Right cardiac atrium (tissue), 5 donors: ENCODE measurements at regions not wholly inside any gene's neighbourhood (a gene's known extent, or its start where the extent isn't known, plus 50 kb on each side); places are given as distances from the start of the nearest gene placed in this dataset.

ENCODE experiments used
- ATAC-seq, 2 donors: fragments of 200-7000 bp; cut with Tn5 transposase; one replicate each; pipeline versions ENCODE4 v1.8.0 to v1.9.1; 2020; ENCODE audit warnings: moderate library complexity in 2 of 2, mild to moderate bottlenecking in 1 of 2
- DNase-seq, 3 donors: peaks; one replicate each; pipeline ENCODE4 v3.0.0-alpha.2; 2020
- H3K27ac ChIP-seq: one replicate; pipeline ENCODE4 v1.5.1; 2013; ENCODE audit warnings: mild to moderate bottlenecking, low read length, control low read depth, moderate library complexity
- H3K27me3 ChIP-seq: one replicate; pipeline ENCODE4 v1.6.1; 2013; ENCODE audit not compliant: control insufficient read depth, insufficient read depth
- H3K4me1 ChIP-seq: one replicate; pipeline ENCODE4 v1.6.1; 2013; ENCODE audit warnings: low read length; ENCODE audit not compliant: control insufficient read depth, insufficient read depth
- H3K4me3 ChIP-seq: one replicate; pipeline ENCODE4 v1.5.1; 2013; ENCODE audit warnings: low read length, control low read depth
- H3K9me3 ChIP-seq: one replicate; pipeline ENCODE4 v1.6.1; 2013; ENCODE audit warnings: low read length; ENCODE audit not compliant: control insufficient read depth
- WGBS: extraction: QIAGEN DNeasy Blood & Tissue Kit; methylation state at CpG from one replicate; pipeline ENCODE4 v1.1.7; 2013; 5-methylcytosine and 5-hydroxymethylcytosine counted together
- intact Hi-C, 4 donors: fragments of 100-400 bp; cut with DNase I; formaldehyde crosslinking; loops; one replicate each; pipeline versions ENCODE4 v1.11.0 to v1.14.0; 2022 to 2023
- donor health status: healthy with polysubstance abuse.
- donor health status: DM: no; HTN: yes; CAD: no.
- donor health status: DM: no; HTN: no; CAD: no.
- donor health status: DM: no; HTN: yes; CAD: no; lungs with severe emphysema.
- donor health status: DM: yes; HTN: yes; CAD: no.

- 77% methylated on average over 1 of the region's 1 CpG for WGBS
- H3K27ac ChIP-seq: no peak overlapping the region
Measured at GRCh38 chr3:115227461-115227860, 80.4 kb upstream of the ZBTB20 start.

GRCh38 chr3:115228266-115228665 is 81.2 kb upstream of the ZBTB20 start:
- intact Hi-C loops: no loop called here
- Histone ChIP-seq H3K9me3 (no peaks in the 10 kb centered on the region), H3K27me3 (no peaks in the 10 kb centered on the region), H3K4me1 (peaks cover 1% of the 10 kb centered on the region), H3K4me3 (no peak overlapping the region), H3K27ac (no peak overlapping the region)
- peak in 1 of 3 donors; percentile 21 for DNase-seq
- 82% methylated on average over 6 of the region's 6 CpGs for WGBS
- ATAC-seq: no peak

More at GRCh38 chr3:115227461-115227860, 80.4 kb upstream of the ZBTB20 start:
- Histone ChIP-seq H3K27me3 (no peaks in the 10 kb centered on the region), H3K9me3 (no peaks in the 10 kb centered on the region), H3K4me3 (no peak overlapping the region), H3K4me1 (no peaks in the 10 kb centered on the region)
- DNase-seq: no peak
- intact Hi-C loops: no loop called here
- no peak for ATAC-seq

- peaks cover 1% of the 10 kb centered on the region for H3K4me1 ChIP-seq
- DNase-seq: no peak
- H3K27me3 ChIP-seq: no peaks in the 10 kb centered on the region
- WGBS: 96% methylated on average over 4 of the region's 4 CpGs
- no peak overlapping the region for H3K27ac ChIP-seq
- H3K9me3 ChIP-seq: no peaks in the 10 kb centered on the region
- H3K4me3 ChIP-seq: no peak overlapping the region
- no peak for ATAC-seq
- intact Hi-C loops: no loop called here
Measured at GRCh38 chr3:115232167-115232566, 85.1 kb upstream of the ZBTB20 start.

- H3K27me3 ChIP-seq: no peaks in the 10 kb centered on the region
- intact Hi-C loops: no loop called here
- DNase-seq (no peak), ATAC-seq (no peak)
- H3K4me3 ChIP-seq: no peak overlapping the region
- WGBS: 85% methylated on average over 2 of the region's 2 CpGs
- H3K9me3 ChIP-seq: no peaks in the 10 kb centered on the region
- H3K4me1 ChIP-seq: peaks cover 1% of the 10 kb centered on the region
- H3K27ac ChIP-seq: no peak overlapping the region
Measured at GRCh38 chr3:115233021-115233420, 85.9 kb upstream of the ZBTB20 start.

GRCh38 chr3:115236496-115236895 is 89.4 kb upstream of the ZBTB20 start:
- Histone ChIP-seq H3K4me3 (no peak overlapping the region), H3K9me3 (no peaks in the 10 kb centered on the region), H3K27me3 (no peaks in the 10 kb centered on the region), H3K27ac (no peak overlapping the region), H3K4me1 (peaks cover 1% of the 10 kb centered on the region)
- no peak for DNase-seq
- intact Hi-C loops: no loop called here
- WGBS: 92% methylated on average over 2 of the region's 2 CpGs
- no peak for ATAC-seq

- no peaks in the 10 kb centered on the region for H3K9me3 ChIP-seq
- H3K4me1 ChIP-seq: no peaks in the 10 kb centered on the region
- H3K4me3 ChIP-seq: no peak overlapping the region
- intact Hi-C loops: no loop called here
- ATAC-seq: peak; percentile 85 to 99
- DNase-seq: peak; percentile 42 to 76 (median 48)
- no peak overlapping the region for H3K27ac ChIP-seq
- 15% methylated on average over 6 of the region's 6 CpGs for WGBS
- H3K27me3 ChIP-seq: no peaks in the 10 kb centered on the region
Measured at GRCh38 chr3:115239717-115240116, 92.6 kb upstream of the ZBTB20 start.

GRCh38 chr3:115244350-115244749 is 97.3 kb upstream of the ZBTB20 start:
- 94% methylated on average over 3 of the region's 3 CpGs for WGBS
- Histone ChIP-seq H3K4me1 (peaks cover 1% of the 10 kb centered on the region), H3K27me3 (no peaks in the 10 kb centered on the region), H3K27ac (no peak overlapping the region), H3K4me3 (no peak overlapping the region), H3K9me3 (no peaks in the 10 kb centered on the region)
- intact Hi-C loops: no loop called here
- ATAC-seq (no peak), DNase-seq (no peak)

- Histone ChIP-seq H3K27me3 (no peaks in the 10 kb centered on the region), H3K27ac (no peak overlapping the region), H3K9me3 (no peaks in the 10 kb centered on the region), H3K4me1 (peaks cover 1% of the 10 kb centered on the region), H3K4me3 (no peak overlapping the region)
- peak in 1 of 3 donors; percentile 53 for DNase-seq
- ATAC-seq: peak in 1 of 2 donors; percentile 91
- 87% methylated on average over 2 of the region's 2 CpGs for WGBS
- intact Hi-C loops: no loop called here
Measured at GRCh38 chr3:115245438-115245837, 98.3 kb upstream of the ZBTB20 start.

GRCh38 chr3:115245899-115246298 is 98.8 kb upstream of the ZBTB20 start:
- H3K4me1 ChIP-seq: peaks cover 1% of the 10 kb centered on the region
- no peaks in the 10 kb centered on the region for H3K27me3 ChIP-seq
- DNase-seq (no peak), ATAC-seq (no peak)
- intact Hi-C loops: no loop called here
- no peak overlapping the region for H3K27ac ChIP-seq
- H3K4me3 ChIP-seq: no peak overlapping the region
- WGBS: 86% methylated on average over 3 of the region's 3 CpGs
- H3K9me3 ChIP-seq: no peaks in the 10 kb centered on the region

- no peaks in the 10 kb centered on the region for H3K27me3 ChIP-seq
- ATAC-seq: peak in 1 of 2 donors; percentile 72
- H3K27ac ChIP-seq: no peak overlapping the region
- no peaks in the 10 kb centered on the region for H3K9me3 ChIP-seq
- H3K4me3 ChIP-seq: no peak overlapping the region
- H3K4me1 ChIP-seq: peaks cover 1% of the 10 kb centered on the region
- intact Hi-C loops: no loop called here
- DNase-seq: no peak
- WGBS: 55% methylated on average over 3 of the region's 3 CpGs
Measured at GRCh38 chr3:115246461-115247020, 99.5 kb upstream of the ZBTB20 start.

GRCh38 chr3:115248274-115248673 is 101.2 kb upstream of the ZBTB20 start:
- Histone ChIP-seq H3K9me3 (no peaks in the 10 kb centered on the region), H3K4me3 (no peak overlapping the region), H3K27me3 (no peaks in the 10 kb centered on the region), H3K4me1 (peaks cover 1% of the 10 kb centered on the region), H3K27ac (no peak overlapping the region)
- no peak for ATAC-seq
- no peak for DNase-seq
- intact Hi-C loops: no loop called here
- WGBS: 93% methylated on average over 2 of the region's 2 CpGs

- peaks cover 1% of the 10 kb centered on the region for H3K4me1 ChIP-seq
- ATAC-seq: no peak
- intact Hi-C loops: no loop called here
- no peak overlapping the region for H3K4me3 ChIP-seq
- H3K27me3 ChIP-seq: no peaks in the 10 kb centered on the region
- H3K27ac ChIP-seq: no peak overlapping the region
- no peak for DNase-seq
- H3K9me3 ChIP-seq: no peaks in the 10 kb centered on the region
Measured at GRCh38 chr3:115251509-115251908, 104.4 kb upstream of the ZBTB20 start.
